ENCODE measurements at regions not wholly inside any gene's neighbourhood (a gene's known extent, or its start where the extent isn't known, plus 50 kb on each side); places are given as distances from the start of the nearest gene placed in this dataset.

- DNase-seq = no peak
Observed at GRCh38 chr12:60930151-60930550, 1330.1 kb upstream of the USP15 start.

- no peak for DNase-seq
Observed at GRCh38 chr12:60935981-60936761, 1324.0 kb upstream of the USP15 start.

DNA sequence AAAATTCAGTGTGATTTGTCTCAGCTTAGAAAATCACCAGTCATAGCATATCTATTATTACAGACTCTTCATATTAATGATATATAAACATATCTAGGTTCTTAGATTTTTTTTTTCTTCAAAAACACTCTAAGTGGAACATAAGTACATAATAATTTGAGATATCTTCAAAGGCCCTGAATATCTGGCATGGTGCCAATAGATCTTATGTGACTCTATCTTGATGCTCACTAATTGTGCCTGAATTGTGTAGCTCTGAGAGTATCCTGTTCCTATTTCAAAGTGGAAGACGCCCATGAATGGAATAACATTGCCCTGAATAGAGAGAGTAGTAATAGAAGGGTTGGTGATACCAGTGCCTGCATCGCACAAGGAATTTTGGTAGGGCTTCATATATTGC, 1312.7 kb upstream of the USP15 start:
- no peak for DNase-seq

GRCh38 chr12:60967128-60967527, 1293.1 kb upstream of the USP15 start:
- no peak for DNase-seq

GRCh38 chr12:60977966-60978365, 1282.2 kb upstream of the USP15 start:
- no peak for DNase-seq

- DNase-seq = no peak
Observed at GRCh38 chr12:60980558-60980957, 1279.6 kb upstream of the USP15 start.

GRCh38 chr12:60981473-60981872, 1278.7 kb upstream of the USP15 start:
- no peak for DNase-seq

- no peak for DNase-seq
Observed at GRCh38 chr12:60992087-60992486, 1268.1 kb upstream of the USP15 start.

DNA sequence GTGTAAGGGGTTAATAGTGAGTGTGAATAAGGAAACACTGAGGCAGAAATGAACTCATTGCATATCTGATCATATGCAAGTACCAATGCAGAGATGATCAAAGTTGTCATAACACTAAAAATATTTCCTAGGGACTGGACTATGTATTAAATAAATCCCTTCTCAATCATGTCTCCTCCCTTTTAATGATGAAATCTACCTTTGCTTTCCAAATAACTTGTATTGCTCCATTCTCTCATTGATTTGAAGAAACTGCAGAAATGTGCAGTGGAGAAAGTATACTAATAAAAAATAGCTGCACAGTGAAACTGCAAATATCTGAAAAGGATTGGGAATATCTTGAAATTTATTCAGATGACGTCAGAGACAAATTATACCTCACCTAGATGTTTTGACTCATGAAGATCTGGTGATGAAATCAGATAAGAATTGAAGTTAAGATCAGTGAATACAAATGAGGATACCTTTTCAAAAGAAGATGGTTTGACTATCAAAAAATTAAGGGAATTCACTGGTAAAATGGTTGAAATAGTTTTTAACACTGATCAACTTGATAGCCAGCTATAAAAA, 1264.9 kb upstream of the USP15 start:
- no peak for DNase-seq

DNA sequence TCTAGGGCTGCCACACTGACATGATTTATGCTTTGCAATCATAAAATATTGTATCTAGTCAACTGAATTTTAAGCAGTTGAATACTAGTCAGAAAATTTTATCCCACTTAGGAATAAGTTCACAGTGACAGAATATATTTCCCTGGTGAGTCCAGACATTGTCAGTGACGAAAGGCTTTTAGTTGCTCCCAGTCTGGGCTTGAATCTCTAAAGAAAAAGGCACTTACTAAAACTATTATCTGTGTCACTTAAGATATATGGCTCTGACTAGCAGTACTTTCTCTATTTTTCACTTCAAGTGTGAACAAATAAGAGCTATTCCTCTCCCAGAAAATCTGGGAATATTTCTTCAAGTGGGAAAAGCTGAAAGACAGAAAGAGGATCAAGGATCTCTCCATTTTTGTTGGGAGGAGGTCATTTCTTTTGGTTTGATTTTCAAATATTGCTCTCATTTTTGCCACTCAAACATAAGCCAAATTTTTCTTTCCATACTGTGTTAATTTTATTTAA, 1262.3 kb upstream of the USP15 start:
- no peak for DNase-seq

DNA sequence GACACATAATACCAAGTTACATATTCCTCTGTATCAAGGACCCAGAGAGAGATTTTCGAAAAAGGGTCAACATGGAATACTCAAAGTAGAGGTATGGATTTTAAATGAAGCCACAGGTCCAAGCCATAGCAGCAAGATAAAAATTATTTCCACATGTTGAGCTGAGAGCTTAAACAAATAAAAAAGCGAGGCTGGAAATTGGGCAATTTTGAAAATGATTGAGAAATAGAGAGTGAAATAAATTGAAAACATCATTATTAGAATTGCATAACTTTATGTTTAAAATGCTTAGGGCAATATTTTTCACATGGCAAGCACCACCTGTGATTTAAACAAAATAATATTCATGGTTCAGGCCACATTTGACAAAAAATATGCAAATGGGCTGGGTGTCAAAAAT, 1251.0 kb upstream of the USP15 start:
- no peak for DNase-seq

GRCh38 chr12:61011767-61012423, 1248.3 kb upstream of the USP15 start:
- no peak for DNase-seq

DNA sequence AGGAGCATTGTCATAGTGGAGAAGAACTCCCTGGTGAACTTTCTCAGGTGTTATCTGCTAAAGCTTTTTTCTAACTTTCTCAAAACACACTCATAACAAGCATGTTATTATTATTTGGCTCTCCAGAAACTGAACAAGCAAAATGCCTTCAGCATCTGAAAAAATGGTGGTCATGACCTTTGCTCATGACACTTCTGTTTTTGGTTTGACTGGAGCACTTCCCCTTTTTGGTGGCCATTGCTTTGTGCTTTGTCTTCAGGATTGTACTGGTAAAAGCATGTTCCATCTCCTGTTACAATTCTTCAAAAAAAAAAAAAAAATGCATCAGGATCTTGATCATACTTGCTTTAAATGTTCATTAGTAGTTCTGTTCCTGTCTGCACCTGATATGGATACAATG, 1241.6 kb upstream of the USP15 start:
- no peak for DNase-seq

DNA sequence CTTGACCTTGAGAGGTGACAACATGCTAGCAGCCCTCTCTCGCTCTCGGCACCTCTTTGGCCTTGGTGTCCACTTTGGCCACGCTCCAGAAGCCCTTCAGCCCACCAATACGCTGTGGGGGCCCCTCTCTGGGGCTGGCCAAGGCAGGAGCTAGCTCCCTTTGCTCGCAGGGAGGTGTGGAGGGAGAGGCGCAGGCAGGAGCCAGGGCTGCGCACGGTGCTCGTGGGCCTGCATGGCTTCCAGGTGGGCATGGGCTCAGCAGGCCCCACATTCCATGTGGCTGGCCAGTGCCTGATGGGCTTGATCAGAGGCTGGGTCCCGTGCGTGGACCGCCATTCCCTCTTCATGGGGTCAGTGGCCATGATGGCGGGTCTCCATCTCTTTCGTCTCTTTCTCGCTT, 1237.0 kb upstream of the USP15 start:
- DNase-seq = no peak

- DNase-seq = no peak
Observed at GRCh38 chr12:61029516-61029915, 1230.7 kb upstream of the USP15 start.

- DNase-seq = no peak
Observed at GRCh38 chr12:61037792-61038191, 1222.4 kb upstream of the USP15 start.

DNA sequence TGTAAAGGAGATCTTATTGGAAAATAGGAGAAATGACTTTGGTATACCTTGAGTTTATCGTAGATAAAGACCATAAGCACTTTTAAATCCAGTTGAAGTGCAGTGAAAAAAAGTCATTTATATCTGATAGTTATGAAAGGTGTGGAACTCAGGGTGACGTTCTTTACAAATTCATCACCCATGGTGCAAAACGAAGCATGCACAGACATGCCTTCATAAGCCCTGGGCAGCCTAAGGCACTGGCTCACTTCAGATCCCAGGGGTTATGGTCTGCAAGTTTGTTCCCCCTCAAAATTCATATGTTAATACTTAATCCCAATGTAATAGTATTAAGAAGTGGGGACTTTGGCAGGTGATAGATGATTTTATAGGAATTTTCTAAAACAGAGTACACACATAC, 1216.4 kb upstream of the USP15 start:
- DNase-seq = no peak

DNA sequence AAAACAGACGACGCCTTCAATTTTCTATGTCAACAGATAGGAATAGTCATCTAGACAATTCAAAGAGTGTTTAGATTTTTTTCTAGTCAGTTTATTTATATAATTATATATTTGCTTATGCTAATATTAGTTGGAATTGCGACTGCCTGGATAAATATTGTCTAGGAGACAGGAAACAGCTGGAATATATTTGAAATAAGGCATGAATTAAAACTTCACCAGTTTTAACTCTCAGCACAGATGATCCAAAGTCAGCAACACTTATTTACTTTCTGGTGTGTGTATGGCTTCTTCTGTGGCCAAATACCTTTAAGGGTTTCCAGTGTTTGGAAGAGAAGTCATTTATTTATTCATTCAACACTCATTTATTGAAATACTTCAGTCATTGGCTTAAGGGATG, 1215.4 kb upstream of the USP15 start:
- no peak for DNase-seq

- no peak for DNase-seq
Observed at GRCh38 chr12:61070640-61071414, 1189.4 kb upstream of the USP15 start.

- DNase-seq = no peak
Observed at GRCh38 chr12:61072717-61073116, 1187.5 kb upstream of the USP15 start.

DNA sequence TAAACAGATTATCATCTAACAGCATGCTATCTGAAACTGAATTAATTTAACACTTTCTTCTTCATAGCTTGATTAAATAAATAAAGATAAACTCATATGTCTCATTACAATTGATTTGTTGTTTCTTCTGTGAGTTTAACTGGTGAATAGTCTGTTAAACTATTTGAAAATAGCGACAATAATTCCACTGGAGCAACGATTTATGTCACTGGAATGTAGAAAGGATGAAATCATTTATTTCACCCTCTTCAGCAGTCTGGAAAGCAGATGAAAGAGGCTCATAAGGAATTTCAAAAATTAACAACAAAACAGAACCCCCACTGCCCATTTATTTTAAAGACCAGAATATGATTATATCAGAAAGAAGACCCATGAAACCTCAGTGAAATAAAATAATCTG, 1165.1 kb upstream of the USP15 start:
- no peak for DNase-seq

GRCh38 chr12:61098031-61098580, 1162.1 kb upstream of the USP15 start:
- no peak for DNase-seq

GRCh38 chr12:61107118-61107517, 1153.1 kb upstream of the USP15 start:
- no peak for DNase-seq
